Pancreas (tissue), 10 donors: ENCODE measurements at regions not wholly inside any gene's neighbourhood (a gene's known extent, or its start where the extent isn't known, plus 50 kb on each side); places are given as distances from the start of the nearest gene placed in this dataset.

ENCODE experiments used
- ATAC-seq, 4 donors: fragments of 200-7000 bp; cut with Tn5 transposase; one replicate each; pipeline versions ENCODE4 v1.8.0 to v1.9.1; 2020; ENCODE audit warnings: mild to moderate bottlenecking in 4 of 4, moderate library complexity in 4 of 4
- DNase-seq, 6 donors: peaks; one replicate each; pipeline ENCODE4 v3.0.0-alpha.2; 2020
- FAIRE-seq: peaks from 2 replicates; lab custom pipeline; 2012; peaks lifted over from hg19 to GRCh38; lab: Jason Lieb, UNC
- H3K27ac ChIP-seq, 4 donors: fragments of 200-600 bp; sonication (generic); 1 replicate in 3 of 4; 2 replicates in 1 of 4; pipeline versions ENCODE4 v1.5.0 to v1.8.0; 2020
- H3K27me3 ChIP-seq, 4 donors: fragments of 200-600 bp; one replicate each; pipeline ENCODE4 v1.8.0; 2021
- H3K36me3 ChIP-seq, 3 donors: fragments of 200-600 bp; sonication (generic) in 1 of 3; one replicate each; pipeline versions ENCODE4 v1.5.0 to v1.8.0; 2020 to 2021
- H3K4me1 ChIP-seq, 3 donors: fragments of 200-600 bp; one replicate each; pipeline ENCODE4 v1.8.0; 2021
- H3K4me3 ChIP-seq, 4 donors: fragments of 200-600 bp; sonication (generic) in 2 of 4; one replicate each; pipeline versions ENCODE4 v1.5.0 to v1.8.0; 2020 to 2021
- H3K9me3 ChIP-seq, 4 donors: fragments of 200-600 bp; one replicate each; pipeline ENCODE4 v1.8.0; 2021
- CTCF ChIP-seq, 4 donors: fragments of 200-600 bp; sonication (generic) in 3 of 4; IDR thresholded peaks; one replicate each; pipeline versions ENCODE4 v1.5.0 to v1.8.0; 2021; ENCODE audit warnings: antibody characterized with exemption in 4 of 4
- WGBS, 2 donors: extraction: QIAGEN DNeasy Blood & Tissue Kit; methylation state at CpG; one replicate each; pipeline ENCODE4 v1.1.7; 2013; 5-methylcytosine and 5-hydroxymethylcytosine counted together
- intact Hi-C, 3 donors: fragments of 100-400 bp; cut with DNase I; formaldehyde crosslinking; loops; one replicate each; pipeline versions ENCODE4 v1.11.1 to v1.14.2; 2022
- donor health status: healthy with polysubstance abuse.
- donor health status: DM: no; HTN: no; CAD: no; lungs with moderate emphysema.
- donor health status: DM: no; HTN: no; CAD: no.
- donor health status: control.
- donor health status: control.
- donor health status: Bipolar disorder and iron deficiency.
- donor health status: DM: yes; HTN: yes; CAD: no.
- donor health status: DM: no; HTN: no; CAD: no.
- donor health status: DM: no; HTN: no; CAD: no.
- donor health status: DM: yes; HTN: yes; CAD: no.

GRCh38 chr13:24097667-24098066 is 62.9 kb upstream of the SPATA13 start:
- FAIRE-seq: no peak
- intact Hi-C loops: no loop called here
- no peak for TF ChIP-seq CTCF (IDR thresholded peaks at IDR 0.05)
- Histone ChIP-seq H3K27ac (no peak overlapping the region), H3K36me3 (no peaks in the 10 kb centered on the region), H3K4me1 (no peaks in the 10 kb centered on the region), H3K9me3 (no peaks in the 10 kb centered on the region), H3K4me3 (no peak overlapping the region), H3K27me3 (no peaks in the 10 kb centered on the region)
- no peak for ATAC-seq
- WGBS, 2 donors: 95 to 96% methylated on average over 6 of the region's 6 CpGs
- DNase-seq: no peak

- H3K27me3 ChIP-seq: no peaks in the 10 kb centered on the region
- H3K27ac ChIP-seq: no peak overlapping the region
- no peaks in the 10 kb centered on the region for H3K9me3 ChIP-seq
- no peak for DNase-seq
- TF ChIP-seq CTCF (IDR thresholded peaks at IDR 0.05): no peak
- no peak overlapping the region for H3K4me3 ChIP-seq
- intact Hi-C loops: no loop called here
- no peak for FAIRE-seq
- WGBS, 2 donors: 57 to 58% methylated on average over 5 of the region's 5 CpGs
- no peaks in the 10 kb centered on the region for H3K36me3 ChIP-seq
- no peak for ATAC-seq
- H3K4me1 ChIP-seq: no peaks in the 10 kb centered on the region
Measured at GRCh38 chr13:24099490-24099889, 61.0 kb upstream of the SPATA13 start.

- no peak overlapping the region for H3K27ac ChIP-seq
Measured at GRCh38 chr13:24100188-24100587, 60.3 kb upstream of the SPATA13 start.

DNA sequence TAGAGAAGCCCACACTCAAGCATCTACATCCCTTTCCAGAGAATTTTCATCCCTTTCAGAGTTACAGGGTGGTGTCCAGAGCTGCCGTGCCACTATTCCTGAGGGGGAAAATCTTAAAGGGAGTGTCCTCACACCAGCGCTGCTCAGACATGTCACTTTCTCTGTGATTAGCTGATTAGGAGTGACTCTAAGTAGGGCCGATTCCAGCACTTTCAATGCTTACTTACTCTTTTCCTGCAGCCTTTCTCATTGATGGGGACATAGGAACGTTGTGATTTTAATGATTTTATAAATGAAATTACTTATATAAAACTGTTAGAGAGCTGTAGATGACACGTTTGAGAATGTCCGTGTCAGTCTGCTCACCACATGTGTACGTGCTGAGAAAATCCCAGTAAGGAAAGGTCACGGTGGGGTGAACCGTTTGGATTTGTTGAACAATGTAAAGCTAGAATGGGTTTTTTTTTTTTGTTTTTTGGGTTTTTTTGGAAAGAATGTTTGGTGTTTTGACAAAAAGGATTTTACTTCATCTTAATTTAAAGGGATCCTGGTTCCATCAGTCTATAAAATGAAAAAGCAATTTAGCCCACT is 56.6 kb upstream of the SPATA13 start:
- ATAC-seq (no peak), FAIRE-seq (no peak), DNase-seq (no peak)
- Histone ChIP-seq H3K36me3 (no peaks in the 10 kb centered on the region), H3K4me1 (peaks cover 10 to 26% (median 25%) of the 10 kb centered on the region in 3 donors), H3K27ac (no peak overlapping the region), H3K4me3 (no peak overlapping the region), H3K27me3 (no peaks in the 10 kb centered on the region), H3K9me3 (no peaks in the 10 kb centered on the region)
- 77% methylated on average over 9 of the region's 9 CpGs for WGBS, 2 donors
- intact Hi-C loops: no loop called here
- no peak for TF ChIP-seq CTCF (IDR thresholded peaks at IDR 0.05)

More at GRCh38 chr13:24100188-24100587, 60.3 kb upstream of the SPATA13 start:
- intact Hi-C loops: no loop called here
- Histone ChIP-seq H3K9me3 (no peaks in the 10 kb centered on the region), H3K27me3 (no peaks in the 10 kb centered on the region), H3K4me3 (no peak overlapping the region), H3K36me3 (no peaks in the 10 kb centered on the region), H3K4me1 (no peaks in the 10 kb centered on the region)
- peak in 3 of 4 donors; percentile 17 to 40 (median 24) for ATAC-seq
- no peak for FAIRE-seq
- no peak for TF ChIP-seq CTCF (IDR thresholded peaks at IDR 0.05)
- WGBS, 2 donors: 69 to 79% methylated on average over 3 of the region's 3 CpGs
- DNase-seq: no peak

- 66 to 73% methylated on average over 2 of the region's 2 CpGs for WGBS, 2 donors
- H3K36me3 ChIP-seq: no peaks in the 10 kb centered on the region
- no peak for TF ChIP-seq CTCF (IDR thresholded peaks at IDR 0.05)
- no peaks in the 10 kb centered on the region for H3K27me3 ChIP-seq
- H3K4me1 ChIP-seq: peaks cover 10 to 26% (median 25%) of the 10 kb centered on the region in 3 donors
- H3K9me3 ChIP-seq: no peaks in the 10 kb centered on the region
- intact Hi-C loops: no loop called here
- no peak for FAIRE-seq
- no peak overlapping the region for H3K4me3 ChIP-seq
- no peak for DNase-seq
- no peak overlapping the region for H3K27ac ChIP-seq
- no peak for ATAC-seq
Measured at GRCh38 chr13:24104723-24105122, 55.8 kb upstream of the SPATA13 start.
